Transverse colon (tissue), 3 donors: ENCODE measurements at regions not wholly inside any gene's neighbourhood (a gene's known extent, or its start where the extent isn't known, plus 50 kb on each side); places are given as distances from the start of the nearest gene placed in this dataset.

ENCODE experiments used
- CTCF ChIP-seq, 5 experiments: fragments of 200-600 bp in 3 of 5; fragments of 450-650 bp in 2 of 5; sonication (generic) in 3 of 5; IDR thresholded peaks; 1 replicate in 2 of 5; 2 replicates in 3 of 5; pipeline ENCODE4 v1.5.1; 2016 to 2017; ENCODE audit warnings: antibody characterized with exemption in 5 of 5, inconsistent platforms in 3 of 5, mild to moderate bottlenecking in 2 of 5, moderate library complexity in 1 of 5
- POLR2A ChIP-seq: fragments of 450-650 bp; IDR thresholded peaks from one replicate; pipeline ENCODE4 v1.6.1; 2016; ENCODE audit warnings: antibody characterized with exemption, mild to moderate bottlenecking, moderate library complexity

- TF ChIP-seq POLR2A: no peak
- TF ChIP-seq CTCF (IDR thresholded peaks at IDR 0.05): no peak
Measured at GRCh38 chr11:106178361-106178760, 100.9 kb downstream of the AASDHPPT start.
